COR-L47 (cell line): ENCODE measurements at regions not wholly inside any gene's neighbourhood (a gene's known extent, or its start where the extent isn't known, plus 50 kb on each side); places are given as distances from the start of the nearest gene placed in this dataset.
"Not testable (repeated sequence)": the region's sequence is repeated elsewhere in the genome, so short reads cannot be mapped to it uniquely, and the experiment has no call there.

ENCODE experiments used
- DNase-seq: peaks from one replicate; lab custom pipeline; 2025; lab: John Stamatoyannopoulos, UW

DNA sequence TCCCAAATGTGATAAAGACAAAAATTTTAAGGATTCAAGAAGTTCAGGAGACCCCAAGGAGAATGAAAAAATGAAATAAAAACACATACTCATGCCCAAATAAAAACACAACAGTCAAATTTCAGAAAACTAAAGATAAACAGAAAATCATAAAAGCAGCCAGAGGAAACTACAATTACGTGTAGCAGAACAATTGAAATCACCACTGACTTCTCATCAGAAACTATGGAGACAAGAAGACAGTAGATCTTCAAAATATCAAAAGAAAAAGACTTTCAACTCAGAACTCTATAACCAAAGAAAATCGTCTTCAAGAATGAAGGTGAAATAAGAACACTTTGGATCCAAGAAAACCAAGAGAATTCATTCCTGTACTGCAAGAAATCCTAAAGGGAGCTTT lies 54.9 kb downstream of the DIO3 start:
- no peak for DNase-seq

DNA sequence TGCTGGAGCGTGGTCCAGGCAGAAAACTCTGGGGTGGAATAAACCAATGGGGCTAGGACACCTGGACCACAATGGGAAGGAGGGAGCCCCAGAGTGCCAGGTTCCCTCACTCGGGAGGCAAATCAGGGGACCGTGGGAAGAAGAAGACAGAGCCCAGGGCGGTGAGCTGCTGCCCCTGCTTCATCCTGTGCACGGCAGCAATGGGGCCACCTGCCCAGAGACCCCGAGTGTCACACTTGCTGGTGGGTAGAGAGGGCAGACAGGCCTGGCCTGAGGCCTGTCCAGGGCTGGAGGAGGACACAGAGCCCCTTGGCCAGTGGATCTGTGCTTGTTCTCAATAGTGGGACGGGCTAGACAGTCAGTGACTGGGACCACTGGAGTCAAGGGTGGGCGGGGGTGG lies 58.2 kb downstream of the DIO3 start:
- DNase-seq: no peak

DNA sequence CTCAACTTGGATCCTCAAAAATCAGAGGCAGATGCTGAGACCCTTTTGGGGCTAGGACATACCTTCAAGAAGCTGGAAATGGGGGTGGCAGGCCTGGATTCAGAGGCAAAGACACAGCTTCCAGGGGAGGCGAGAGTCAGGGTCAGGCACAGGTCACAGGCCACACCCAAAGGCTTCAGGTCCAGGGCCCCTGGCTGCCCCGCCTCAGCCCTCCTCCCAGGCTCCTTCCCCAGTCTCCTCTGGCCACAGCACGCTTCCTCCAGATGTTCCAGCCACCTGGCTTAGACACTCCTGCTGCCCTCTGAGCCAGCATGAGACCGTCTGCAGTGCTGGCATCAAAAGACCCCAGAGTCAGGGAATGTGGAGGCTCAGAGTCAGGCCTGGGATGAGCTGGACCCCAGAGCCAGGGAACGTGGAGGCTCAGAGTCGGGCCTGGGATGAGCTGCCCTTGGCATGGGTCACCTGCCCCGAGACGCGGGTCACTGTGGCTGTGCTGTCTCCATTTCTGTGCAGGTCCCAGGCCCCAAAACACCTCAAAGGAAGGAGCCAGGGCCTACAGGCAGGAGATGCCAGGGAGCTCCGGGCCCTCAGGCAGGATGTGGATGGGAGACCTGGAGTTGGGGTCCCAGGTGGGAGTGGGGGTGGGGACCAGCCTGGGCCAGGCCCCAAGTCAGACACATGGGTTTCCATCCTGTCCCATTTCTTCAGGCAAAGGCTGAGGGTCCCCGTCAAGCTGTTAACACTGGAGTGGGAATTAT lies 58.9 kb downstream of the DIO3 start:
- no peak for DNase-seq

DNA sequence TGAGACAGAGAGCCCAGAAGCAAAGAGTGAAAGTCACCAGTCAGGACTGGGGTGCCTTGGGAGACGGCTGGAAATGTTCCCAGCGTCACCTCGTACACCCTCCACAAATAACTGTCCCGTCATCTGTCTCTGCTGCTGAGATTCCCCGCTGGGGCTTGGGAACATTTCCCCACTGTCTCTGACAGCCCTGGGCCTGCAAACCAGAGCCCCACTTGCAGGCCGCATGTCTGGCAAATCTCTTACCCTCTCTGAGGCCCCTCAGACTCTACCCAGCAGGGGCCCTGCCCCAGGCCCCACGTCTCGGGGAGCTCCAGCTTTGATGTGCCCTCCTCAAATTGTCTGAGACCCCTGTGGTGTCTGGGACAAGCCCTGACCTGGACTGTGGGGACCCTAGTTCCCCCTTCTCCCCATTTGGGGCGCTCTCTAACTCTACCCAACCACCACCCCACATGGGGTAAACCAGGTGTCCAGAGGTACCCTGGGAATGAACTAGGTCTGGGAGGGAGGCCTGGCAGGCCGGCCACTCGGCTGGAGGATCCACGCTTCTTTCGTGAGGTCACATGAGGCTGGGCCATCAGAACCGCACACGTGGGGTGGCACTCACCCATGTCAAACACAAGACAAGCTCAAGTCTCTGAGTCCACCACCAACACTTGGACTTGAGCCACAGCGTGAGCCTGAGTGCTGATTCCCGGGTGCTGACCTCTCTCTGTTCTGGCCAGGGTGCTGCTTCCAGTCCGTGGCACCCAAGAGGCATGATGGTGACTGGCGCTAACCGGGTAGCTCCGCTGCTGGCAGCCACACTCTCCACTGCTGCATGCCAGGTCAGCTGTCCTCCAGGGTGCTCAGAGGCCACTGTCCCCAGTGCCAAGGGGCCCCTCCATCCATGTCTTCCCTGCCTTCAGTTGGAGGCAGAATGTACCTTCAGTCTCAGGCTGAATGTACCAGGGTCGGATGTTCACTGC lies 59.8 kb downstream of the DIO3 start:
- DNase-seq: no peak

- DNase-seq: no peak
Measured at GRCh38 chr14:101622251-101623076, 61.2 kb downstream of the DIO3 start.

DNA sequence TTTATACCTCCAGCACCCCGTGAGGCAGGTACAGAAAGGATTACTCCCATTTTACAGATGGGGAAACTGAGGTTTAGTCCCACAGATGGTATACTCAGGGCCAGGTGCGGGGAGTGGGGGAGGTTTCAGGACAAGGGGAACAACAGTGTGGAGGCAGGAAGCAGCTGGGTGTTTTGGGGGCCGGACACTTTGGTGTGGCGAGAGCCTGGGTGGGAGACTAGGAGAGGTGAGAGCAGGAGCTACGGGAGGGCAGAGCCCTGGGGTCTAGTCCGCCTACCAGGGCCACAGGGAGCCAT lies 61.7 kb downstream of the DIO3 start:
- DNase-seq: no peak

DNA sequence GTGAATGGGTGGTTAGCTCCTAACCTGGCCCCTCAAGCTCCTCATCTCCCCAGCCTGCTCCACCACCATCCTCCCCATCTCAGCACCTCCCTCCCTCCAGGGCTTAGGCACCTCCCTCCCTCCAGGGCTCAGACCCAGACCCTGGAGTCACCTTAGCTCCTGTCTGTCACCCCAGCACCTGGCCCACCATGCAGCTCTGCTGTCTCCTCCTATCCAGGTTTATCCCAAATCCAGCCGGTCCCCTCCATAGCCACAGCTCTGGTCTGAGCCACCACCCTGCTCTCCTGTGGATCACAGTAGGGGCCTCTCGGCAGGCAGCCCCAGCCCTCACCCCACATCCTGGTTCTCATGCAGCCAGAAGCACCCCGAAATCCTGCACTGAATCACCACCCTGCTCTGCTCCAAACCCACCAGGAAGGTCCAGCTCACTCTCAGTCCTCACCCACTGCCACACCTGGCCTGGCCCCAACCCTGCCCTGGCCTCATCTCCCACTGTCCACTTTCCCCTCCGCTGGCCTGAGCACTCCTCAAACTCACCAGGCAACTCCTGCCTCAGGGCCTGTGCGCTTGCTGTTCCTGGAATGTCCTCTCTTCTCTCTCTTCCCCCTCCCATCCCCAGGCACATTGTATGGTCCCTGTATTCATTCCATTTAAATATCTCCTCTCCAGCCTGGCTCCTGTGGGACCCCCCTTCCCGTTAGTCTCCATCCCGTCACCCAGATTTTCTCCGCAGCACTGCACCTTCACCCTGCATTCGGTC lies 62.6 kb downstream of the DIO3 start:
- no peak for DNase-seq

- no peak for DNase-seq
Measured at GRCh38 chr14:101624536-101624935, 63.2 kb downstream of the DIO3 start.

- no peak for DNase-seq
Measured at GRCh38 chr14:101625336-101626097, 64.2 kb downstream of the DIO3 start.

DNA sequence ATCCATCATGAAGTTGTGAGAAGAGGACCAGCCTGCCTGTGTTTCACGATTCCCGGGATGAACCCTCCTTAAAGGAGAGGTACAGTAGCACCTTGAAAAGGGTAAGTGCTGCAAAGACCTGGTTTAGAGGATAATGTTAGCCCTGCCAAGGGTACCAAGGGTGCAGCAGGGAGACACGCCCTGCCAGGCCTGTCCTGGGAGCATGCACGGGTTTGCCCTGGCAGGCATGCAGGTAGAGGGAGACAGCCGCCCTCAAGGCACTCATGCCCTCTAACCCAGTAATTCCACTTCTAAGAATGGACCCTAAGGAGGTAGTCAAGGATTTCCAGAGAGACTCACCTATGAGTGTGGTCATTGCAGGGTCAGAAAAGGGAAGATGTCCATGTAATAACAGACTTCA lies 65.0 kb downstream of the DIO3 start:
- no peak for DNase-seq

DNA sequence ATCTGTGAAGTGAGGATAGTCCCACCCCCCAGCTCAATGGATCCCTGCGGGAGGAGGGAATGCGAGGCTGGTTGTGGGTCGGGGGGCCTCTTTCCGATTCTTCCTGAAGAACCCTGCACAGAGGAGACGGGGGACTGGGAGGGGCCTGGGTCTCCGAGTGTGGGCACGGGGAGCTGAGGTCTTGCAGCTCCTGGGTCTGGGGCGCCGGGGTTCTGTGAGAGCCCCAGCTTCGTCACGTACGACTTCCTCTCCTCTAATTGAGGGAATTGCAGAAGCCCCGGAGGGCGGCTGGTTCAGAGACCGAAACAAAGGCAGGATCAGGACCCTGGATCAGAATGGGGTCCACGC lies 66.6 kb downstream of the DIO3 start:
- DNase-seq: no peak

DNA sequence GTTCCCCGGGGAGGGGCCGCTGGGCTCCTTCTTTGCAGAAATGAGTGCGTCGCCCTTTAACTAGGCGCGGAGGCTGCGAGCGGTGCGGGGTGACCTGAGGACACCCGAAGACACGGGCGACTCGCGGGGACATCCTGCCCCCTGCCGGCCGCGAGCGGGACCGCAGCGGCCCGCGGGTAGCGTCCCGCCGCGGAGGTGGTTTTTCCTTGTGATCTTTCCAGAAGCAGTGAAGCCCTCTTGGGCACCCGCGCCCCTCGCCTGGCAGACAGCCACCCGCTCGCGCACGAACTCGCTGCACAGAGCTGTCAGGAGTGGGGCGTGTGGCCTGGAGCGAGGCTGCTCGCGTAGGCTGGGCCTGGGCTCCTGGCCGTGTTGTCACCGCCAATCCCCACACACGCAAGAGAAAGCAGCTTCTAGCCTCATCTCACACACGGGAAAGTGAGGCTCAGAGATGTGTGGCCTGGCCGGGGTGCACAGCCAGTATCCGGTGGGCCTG lies 67.2 kb downstream of the DIO3 start:
- DNase-seq: peak; percentile 6

GRCh38 chr14:101628975-101629374 lies 67.7 kb downstream of the DIO3 start:
- no peak for DNase-seq

DNA sequence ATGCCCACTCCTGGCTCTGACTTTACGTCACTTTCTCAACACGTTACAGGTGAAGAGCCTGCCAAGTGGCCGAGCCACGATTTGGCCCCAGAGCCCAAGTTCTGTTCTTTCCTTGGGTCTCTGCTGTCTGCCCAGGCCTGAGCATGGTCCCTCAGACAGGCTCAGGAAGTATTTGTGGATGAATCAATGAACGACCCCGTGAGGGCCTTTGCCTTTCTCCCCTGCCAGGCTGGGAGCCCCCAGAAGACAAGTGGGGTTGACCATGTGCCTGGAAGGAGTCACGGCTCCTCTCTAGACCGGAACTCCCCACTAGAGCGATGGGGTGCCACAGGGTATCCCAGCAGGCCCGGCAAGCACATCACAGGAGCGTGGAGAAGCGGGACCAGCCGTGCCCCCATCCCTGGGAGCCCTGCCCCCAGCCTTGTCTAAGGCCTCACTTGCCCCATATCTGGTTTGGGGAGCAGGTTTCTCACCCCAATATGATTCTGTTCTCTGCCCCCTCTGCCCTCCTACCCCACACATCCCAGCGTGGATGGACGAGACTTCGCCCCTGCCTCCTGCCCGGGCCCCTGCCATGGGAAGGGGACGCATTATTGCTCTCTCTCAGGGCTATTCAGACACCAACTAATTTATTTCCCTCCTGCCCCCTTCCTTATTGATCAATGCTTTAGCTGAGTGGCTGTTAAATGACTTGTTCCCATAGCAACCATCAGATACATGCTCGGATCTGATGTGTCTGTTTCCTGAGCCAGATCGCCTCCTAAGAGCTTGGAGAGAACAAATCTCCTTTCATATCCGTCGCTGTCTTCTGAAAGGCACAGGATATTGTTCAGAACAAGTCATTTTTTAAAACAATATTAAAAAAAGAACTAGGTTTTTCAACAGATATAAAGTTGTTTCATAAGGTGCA lies 69.0 kb downstream of the DIO3 start:
- DNase-seq: no peak

DNA sequence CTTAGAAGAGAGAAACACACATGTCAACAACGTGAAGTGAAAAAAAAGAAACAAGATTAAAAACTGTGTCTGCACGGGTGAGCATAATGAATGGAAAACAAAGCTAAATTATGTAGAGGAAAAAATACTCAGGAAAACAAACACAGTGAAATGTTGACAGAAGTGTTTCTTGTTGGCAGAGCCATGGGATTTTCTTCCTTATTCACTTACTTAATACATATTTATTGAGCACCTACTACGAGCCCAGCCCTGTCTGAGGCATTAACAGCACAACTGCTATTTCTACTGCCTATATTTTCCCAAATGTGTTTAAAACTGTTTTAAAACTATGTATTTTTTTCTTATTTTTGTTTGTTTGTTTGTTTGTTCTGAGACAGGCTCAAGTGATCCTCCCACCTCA lies 69.9 kb downstream of the DIO3 start:
- no peak for DNase-seq

DNA sequence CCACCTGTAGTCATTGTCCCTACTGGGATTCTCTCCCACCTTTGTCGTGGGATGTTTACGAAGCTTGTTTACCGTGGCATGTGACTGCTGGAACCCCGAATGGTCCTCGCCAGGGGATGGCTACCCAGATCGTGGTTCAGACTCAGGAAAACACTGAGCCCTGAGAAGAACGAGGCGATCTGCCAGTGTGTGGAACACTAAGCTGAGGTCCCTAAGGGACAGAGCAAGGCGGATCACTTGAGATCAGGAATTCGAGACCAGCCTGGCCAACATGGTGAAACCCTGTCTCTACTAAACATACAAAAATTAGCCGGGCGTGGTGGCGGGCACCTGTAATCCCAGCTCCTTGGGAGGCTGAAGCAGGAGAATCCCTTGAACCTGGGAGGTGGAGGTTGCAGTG lies 70.7 kb downstream of the DIO3 start:
- DNase-seq: not testable (repeated sequence)

DNA sequence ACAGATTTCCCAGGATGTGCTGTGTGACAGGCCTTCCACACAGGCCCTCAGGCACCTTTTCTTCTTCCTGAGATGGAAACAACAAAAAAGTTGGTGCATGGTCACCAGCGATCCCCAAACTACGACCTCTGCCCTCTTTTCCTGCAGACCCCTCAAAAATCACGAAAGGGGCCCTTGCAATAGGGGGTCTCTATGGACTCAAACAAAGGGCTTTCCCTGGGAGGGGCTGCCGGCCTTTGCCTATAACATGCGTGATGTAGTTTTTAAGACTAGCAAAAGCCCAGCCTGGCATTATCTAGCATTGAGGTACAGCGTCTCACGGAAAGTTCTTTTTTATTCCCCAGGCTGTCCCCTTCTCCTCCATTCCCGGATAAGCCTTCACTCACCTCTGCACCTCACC lies 71.2 kb downstream of the DIO3 start:
- no peak for DNase-seq

- no peak for DNase-seq
Measured at GRCh38 chr14:101633276-101633675, 72.0 kb downstream of the DIO3 start.

DNA sequence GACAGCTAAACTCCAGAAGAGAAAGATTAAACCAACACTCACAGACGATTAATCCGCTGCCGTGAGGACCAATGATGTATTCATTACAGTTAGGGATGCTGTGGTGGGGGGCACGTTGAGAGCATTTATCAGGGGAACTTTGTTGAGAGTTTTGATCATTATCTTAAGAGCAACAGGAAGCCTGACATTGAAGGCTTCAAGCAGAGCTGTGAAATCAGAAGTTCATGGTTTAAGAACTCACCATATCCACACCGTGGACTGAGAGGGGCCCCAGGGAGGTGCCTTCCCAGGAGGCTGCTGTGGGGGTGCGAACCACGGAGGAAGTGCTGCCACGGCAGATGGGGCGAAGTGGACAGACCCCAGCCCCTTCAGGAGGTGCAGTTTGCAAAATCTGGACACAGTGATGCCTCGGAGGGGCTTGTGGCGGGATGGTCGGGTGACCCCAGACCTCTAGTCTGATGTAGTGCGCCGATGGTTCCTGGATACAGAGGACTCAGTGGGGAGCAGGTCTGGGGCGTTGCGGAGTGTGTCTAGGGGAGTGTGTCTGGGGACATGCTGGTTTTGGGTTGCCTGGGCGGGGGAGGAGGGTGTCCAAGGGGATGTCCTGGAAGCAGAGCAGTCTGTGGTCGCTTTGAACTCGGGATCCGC lies 73.0 kb downstream of the DIO3 start:
- DNase-seq: no peak
